ENCODE measurements at regions not wholly inside any gene's neighbourhood (a gene's known extent, or its start where the extent isn't known, plus 50 kb on each side); places are given as distances from the start of the nearest gene placed in this dataset.

GRCh38 chr19:32038021-32038920, 307.1 kb upstream of the ZNF507 start:
- TF ChIP-seq HDAC6 (IDR thresholded peaks at IDR 0.05; ENCODE audit: low read depth, low read length): no peak
- TF ChIP-seq CSRNP2 (CRISPR knock-in tag; conservative IDR thresholded peaks at IDR 0.05; ENCODE audit: low read depth): no peak
- no peak for TF ChIP-seq EZH2 (conservative IDR thresholded peaks at IDR 0.05; ENCODE audit: low read depth, low read length)
- no peak for TF ChIP-seq CTCF (CRISPR knock-in tag; IDR thresholded peaks at IDR 0.05)
- no peak for TF ChIP-seq HCFC1 (IDR thresholded peaks at IDR 0.05; ENCODE audit: low read depth, low read length)
- TF ChIP-seq ZNF768 (CRISPR knock-in tag; IDR thresholded peaks at IDR 0.05): no peak
- no peak for TF ChIP-seq POLR2AphosphoS2 (IDR thresholded peaks at IDR 0.05; ENCODE audit: low read depth, low read length)
- TF ChIP-seq EP300 (IDR thresholded peaks at IDR 0.05; ENCODE audit: low read depth in 2 of 2, low read length in 2 of 2): no peak
- TF ChIP-seq EP300 (CRISPR knock-in tag; IDR thresholded peaks at IDR 0.05; ENCODE audit: borderline replicate concordance): no peak
- no peak for TF ChIP-seq BORCS8-MEF2B (CRISPR knock-in tag; IDR thresholded peaks at IDR 0.05)

All from HepG2 (cell line).